22Rv1 (cell line): ENCODE measurements at regions not wholly inside any gene's neighbourhood (a gene's known extent, or its start where the extent isn't known, plus 50 kb on each side); places are given as distances from the start of the nearest gene placed in this dataset.

Experiments
- H3K27ac ChIP-seq: fragments of 450-650 bp; 2 replicates; pipeline ENCODE4 v1.5.1; 2017
- ZFX ChIP-seq: fragments of 450-650 bp; IDR thresholded peaks from 2 replicates; pipeline ENCODE4 v1.6.1; 2017; ENCODE audit warnings: antibody characterized with exemption, borderline replicate concordance
- TF ChIP-seq, protein P1 (sequence below): fragments of 450-650 bp; IDR thresholded peaks from 2 replicates; pipeline ENCODE4 v1.5.1; 2017; ENCODE audit warnings: mild to moderate bottlenecking

DNA sequence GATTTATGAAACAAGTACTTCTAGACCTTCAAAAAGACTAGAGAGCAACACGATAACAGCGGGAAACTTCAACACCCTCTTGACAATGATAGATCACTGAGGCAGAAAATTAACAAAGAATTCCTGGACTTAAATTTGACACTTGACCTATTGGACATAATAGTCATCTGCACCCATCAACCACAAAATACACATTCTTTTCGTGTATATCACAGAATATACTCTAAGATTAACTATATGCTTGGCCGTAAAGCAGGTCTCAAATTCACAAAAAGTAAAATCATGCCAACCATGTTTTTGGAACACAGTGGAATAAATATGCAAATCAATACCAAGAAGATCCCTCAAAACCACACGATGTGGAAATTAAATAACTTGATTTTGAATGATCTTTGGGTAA, 559.4 kb downstream of the DNAH5 start:
- TF ChIP-seq, protein P1, sequence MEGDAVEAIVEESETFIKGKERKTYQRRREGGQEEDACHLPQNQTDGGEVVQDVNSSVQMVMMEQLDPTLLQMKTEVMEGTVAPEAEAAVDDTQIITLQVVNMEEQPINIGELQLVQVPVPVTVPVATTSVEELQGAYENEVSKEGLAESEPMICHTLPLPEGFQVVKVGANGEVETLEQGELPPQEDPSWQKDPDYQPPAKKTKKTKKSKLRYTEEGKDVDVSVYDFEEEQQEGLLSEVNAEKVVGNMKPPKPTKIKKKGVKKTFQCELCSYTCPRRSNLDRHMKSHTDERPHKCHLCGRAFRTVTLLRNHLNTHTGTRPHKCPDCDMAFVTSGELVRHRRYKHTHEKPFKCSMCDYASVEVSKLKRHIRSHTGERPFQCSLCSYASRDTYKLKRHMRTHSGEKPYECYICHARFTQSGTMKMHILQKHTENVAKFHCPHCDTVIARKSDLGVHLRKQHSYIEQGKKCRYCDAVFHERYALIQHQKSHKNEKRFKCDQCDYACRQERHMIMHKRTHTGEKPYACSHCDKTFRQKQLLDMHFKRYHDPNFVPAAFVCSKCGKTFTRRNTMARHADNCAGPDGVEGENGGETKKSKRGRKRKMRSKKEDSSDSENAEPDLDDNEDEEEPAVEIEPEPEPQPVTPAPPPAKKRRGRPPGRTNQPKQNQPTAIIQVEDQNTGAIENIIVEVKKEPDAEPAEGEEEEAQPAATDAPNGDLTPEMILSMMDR, result no peak
- TF ChIP-seq ZFX, result no peak
- H3K27ac ChIP-seq, result no peak overlapping the region

DNA sequence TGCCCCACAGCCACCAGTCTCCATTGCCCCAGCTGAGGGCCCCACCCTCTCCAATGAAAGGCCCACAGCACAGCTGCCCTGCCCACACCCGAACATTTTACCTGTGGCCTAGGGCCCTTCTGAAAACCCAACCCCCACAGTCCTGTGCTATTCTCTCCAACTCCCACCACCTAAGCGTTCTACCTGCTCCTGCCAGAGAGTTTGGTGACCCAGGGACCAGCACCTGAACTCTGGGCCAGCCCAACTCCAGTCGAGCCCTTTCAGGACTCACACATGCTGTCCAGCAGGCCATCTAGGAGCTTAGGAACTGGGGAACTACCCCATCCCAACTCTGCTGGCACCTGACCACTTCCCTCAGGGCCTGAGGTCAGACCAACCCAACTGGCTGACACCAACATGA, 562.3 kb downstream of the DNAH5 start:
- TF ChIP-seq ZFX, result no peak
- TF ChIP-seq, protein P1, result no peak
- no peak overlapping the region for H3K27ac ChIP-seq

DNA sequence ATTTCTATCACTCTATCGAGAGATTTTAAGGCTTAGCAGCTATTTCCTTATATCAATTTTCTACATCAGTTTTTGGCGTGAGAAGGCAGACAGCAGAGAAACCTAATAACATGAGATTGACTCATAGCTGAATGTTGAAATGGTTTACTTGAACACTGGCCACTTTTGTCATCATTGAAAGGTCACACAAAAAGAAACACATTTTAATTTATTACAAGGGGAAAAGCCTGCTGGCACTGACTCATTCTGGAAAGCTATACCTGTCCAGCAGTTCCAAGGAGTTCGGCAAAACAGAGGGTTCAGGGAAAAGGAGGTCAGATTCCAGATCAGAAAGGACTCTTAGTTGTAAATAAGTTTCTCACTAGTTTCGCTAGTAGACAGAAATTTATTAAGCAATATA, 566.4 kb downstream of the DNAH5 start:
- no peak overlapping the region for H3K27ac ChIP-seq

DNA sequence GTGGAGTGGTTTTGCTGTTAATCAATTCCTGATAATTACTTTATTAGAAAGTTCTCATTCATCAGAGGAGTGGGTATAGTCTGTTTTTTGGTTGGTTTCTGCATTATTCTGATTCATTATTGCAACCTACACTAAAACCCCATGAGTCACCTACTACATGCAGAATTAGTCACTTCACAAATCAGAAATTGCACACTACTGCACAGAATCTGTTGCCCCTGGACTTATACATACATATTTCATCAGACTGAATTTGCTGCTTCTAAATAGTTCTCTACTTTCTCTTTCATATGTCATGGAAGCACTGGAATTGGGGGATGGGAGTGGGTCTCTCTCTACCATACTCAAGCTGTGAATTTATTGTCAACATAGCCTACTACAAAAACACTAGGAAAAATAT, 585.1 kb downstream of the DNAH5 start:
- no peak for TF ChIP-seq ZFX
- TF ChIP-seq, protein P1, result no peak
- no peak overlapping the region for H3K27ac ChIP-seq

More for the DNA sequence above, 566.4 kb downstream of the DNAH5 start:
- TF ChIP-seq ZFX, result no peak
- TF ChIP-seq, protein P1, result no peak

DNA sequence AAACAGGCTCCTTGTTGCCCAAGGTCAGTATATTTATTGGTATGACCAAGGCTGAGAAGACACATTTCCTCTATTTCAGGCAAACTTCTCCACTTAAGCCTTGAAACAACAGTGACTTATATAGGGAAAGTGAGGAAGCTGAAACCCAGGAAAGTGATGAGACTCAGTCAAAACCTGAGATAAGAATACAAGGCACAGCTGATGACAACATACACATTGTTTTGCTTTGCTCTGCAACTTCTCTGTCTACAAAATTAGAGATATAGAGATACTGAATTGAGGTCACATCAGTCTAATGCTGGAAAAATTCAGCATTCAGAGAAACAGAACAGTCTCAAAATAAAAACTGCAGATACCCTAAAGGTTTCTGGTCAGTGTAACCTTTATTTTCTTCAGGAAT, 586.1 kb downstream of the DNAH5 start:
- TF ChIP-seq, protein P1, result no peak
- TF ChIP-seq ZFX, result no peak

DNA sequence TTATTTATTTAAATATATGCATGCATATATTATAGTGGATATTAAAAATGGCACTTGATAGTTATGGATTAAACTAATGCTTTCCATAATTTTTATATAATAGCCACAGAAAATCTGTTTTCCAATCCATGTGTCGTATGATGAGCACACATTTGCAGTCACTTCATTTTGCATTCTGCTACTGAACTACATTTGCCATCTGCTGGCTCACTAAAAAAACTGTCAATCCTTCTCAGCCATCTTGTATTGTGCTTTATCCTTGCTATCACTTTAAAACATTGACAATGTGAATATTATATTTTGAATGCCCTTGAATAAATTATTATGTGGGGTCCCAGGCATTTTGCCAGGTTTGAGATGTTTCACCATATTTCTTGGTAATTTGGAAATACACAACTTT, 586.6 kb downstream of the DNAH5 start:
- TF ChIP-seq, protein P1, result no peak
- no peak for TF ChIP-seq ZFX
- no peak overlapping the region for H3K27ac ChIP-seq

More for the DNA sequence above, 586.1 kb downstream of the DNAH5 start:
- H3K27ac ChIP-seq, result no peak overlapping the region

DNA sequence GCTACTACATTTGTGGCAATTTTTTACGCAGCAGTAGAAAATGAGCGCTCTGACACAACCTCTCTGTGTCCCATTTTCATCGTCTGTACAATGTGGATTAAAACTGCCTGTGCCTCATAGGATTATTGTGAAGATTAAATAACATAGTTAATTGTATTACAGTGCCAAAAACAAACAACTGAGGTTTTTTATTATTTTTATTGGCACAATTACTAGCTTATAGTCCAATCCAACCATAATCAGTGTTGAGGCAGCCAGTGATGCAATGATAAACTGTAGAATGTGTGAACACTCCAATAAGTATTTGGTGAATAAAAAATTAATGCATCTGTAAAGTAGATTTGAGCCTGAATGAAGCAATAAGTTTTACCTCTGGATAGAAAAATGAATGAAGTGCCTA, 588.3 kb downstream of the DNAH5 start:
- H3K27ac ChIP-seq, result no peak overlapping the region
- TF ChIP-seq, protein P1, result no peak
- no peak for TF ChIP-seq ZFX
